ENCODE measurements at regions not wholly inside any gene's neighbourhood (a gene's known extent, or its start where the extent isn't known, plus 50 kb on each side); places are given as distances from the start of the nearest gene placed in this dataset.
"Not testable (repeated sequence)": the region's sequence is repeated elsewhere in the genome, so short reads cannot be mapped to it uniquely, and the experiment has no call there.

GRCh38 chr9:39674437-39675210 is 319.2 kb downstream of the SPATA31A1 start:
- DNase-seq (ENCODE audit: low read depth): not testable (repeated sequence)

GRCh38 chr9:39675211-39675553 is 319.7 kb downstream of the SPATA31A1 start:
- DNase-seq (ENCODE audit: low read depth): not testable (repeated sequence)

- not testable (repeated sequence) for DNase-seq (ENCODE audit: low read depth)
These were observed 323.2 kb downstream of the SPATA31A1 start for GRCh38 chr9:39678534-39679263.

- DNase-seq (ENCODE audit: low read depth): not testable (repeated sequence)
These were observed 325.4 kb downstream of the SPATA31A1 start for GRCh38 chr9:39680694-39681401.

GRCh38 chr9:39728862-39729261 is 373.4 kb downstream of the SPATA31A1 start:
- not testable (repeated sequence) for DNase-seq (ENCODE audit: low read depth)

- DNase-seq (ENCODE audit: low read depth): not testable (repeated sequence)
These were observed 389.4 kb downstream of the SPATA31A1 start for GRCh38 chr9:39744898-39745297.

GRCh38 chr9:39775570-39775969 is 420.1 kb downstream of the SPATA31A1 start:
- not testable (repeated sequence) for DNase-seq (ENCODE audit: low read depth)

GRCh38 chr9:39791356-39791755 is 435.9 kb downstream of the SPATA31A1 start:
- DNase-seq (ENCODE audit: low read depth): not testable (repeated sequence)

GRCh38 chr9:39797935-39798334 is 442.5 kb downstream of the SPATA31A1 start:
- DNase-seq (ENCODE audit: low read depth): not testable (repeated sequence)

- not testable (repeated sequence) for DNase-seq (ENCODE audit: low read depth)
These were observed 443.8 kb downstream of the SPATA31A1 start for GRCh38 chr9:39799252-39799651.

GRCh38 chr9:39802561-39802960 is 447.1 kb downstream of the SPATA31A1 start:
- DNase-seq (ENCODE audit: low read depth): not testable (repeated sequence)

GRCh38 chr9:39809401-39810226 is 454.1 kb downstream of the SPATA31A1 start:
- peak; percentile 4 for DNase-seq (ENCODE audit: low read depth)

GRCh38 chr9:39810401-39810800 is 454.9 kb downstream of the SPATA31A1 start:
- not testable (repeated sequence) for DNase-seq (ENCODE audit: low read depth)

GRCh38 chr9:39811615-39812014 is 456.1 kb downstream of the SPATA31A1 start:
- not testable (repeated sequence) for DNase-seq (ENCODE audit: low read depth)

GRCh38 chr9:39828457-39828856 is 473.0 kb downstream of the SPATA31A1 start:
- not testable (repeated sequence) for DNase-seq (ENCODE audit: low read depth)
